ENCODE measurements at regions not wholly inside any gene's neighbourhood (a gene's known extent, or its start where the extent isn't known, plus 50 kb on each side); places are given as distances from the start of the nearest gene placed in this dataset.
A peak's percentile ranks its signal among the peaks of the same experiment; 100 is the strongest.

GRCh38 chr13:86567119-86567518 lies 767.9 kb upstream of the SLITRK6 start:
- no TSS peak for BruUV-seq (replicated peaks)
- Histone ChIP-seq H3K9me3 (ENCODE audit: low read length) (0 out of 2 replicates have a peak, but pooled peaks cover 6% of the 10 kb centered on the region), H3K4me1 (ENCODE audit: insufficient read depth, low read length, poor library complexity, severe bottlenecking) (no peaks in the 10 kb centered on the region), H3K79me2 (ENCODE audit: insufficient read depth, low read depth, low read length) (no peaks in the 10 kb centered on the region), H3K36me3 (ENCODE audit: insufficient read depth, low read length) (no peaks in the 10 kb centered on the region), H3K27ac (ENCODE audit: low read depth, low read length, poor library complexity, severe bottlenecking) (no peak overlapping the region), H4K20me1 (ENCODE audit: insufficient read depth, low read length) (no peaks in the 10 kb centered on the region), H3K9me2 (ENCODE audit: insufficient read depth, low read length) (no peaks in the 10 kb centered on the region; the same call in 1 of the 2 replicates), H3K4me3 (ENCODE audit: low read depth, low read length, poor library complexity, severe bottlenecking) (no peak overlapping the region), H3K4me2 (ENCODE audit: low read length) (no peak overlapping the region), H2AFZ (ENCODE audit: low read length) (no peak overlapping the region)
- intact Hi-C loops (cut with micrococcal nuclease; ENCODE audit: unreplicated experiment), result no loop called here
- peak; percentile 11 for DNase-seq (ENCODE audit: low spot score)
- CTCF ChIA-PET (ENCODE audit: unreplicated experiment), result no interaction called here
- TF ChIP-seq CTCF (conservative IDR thresholded peaks at IDR 0.05; ENCODE audit: low read length) (peak; percentile 66), EZH2phosphoT487 (IDR thresholded peaks at IDR 0.05; ENCODE audit: borderline replicate concordance, low read depth, low read length) (no peak)
- POLR2A ChIA-PET, result interaction anchor here (0.8 kb wide), 1 partner anchor 9 kb away, joined by 3 read pairs; no protein-coding TSS in a partner anchor

GRCh38 chr13:86569119-86569518 lies 769.9 kb upstream of the SLITRK6 start:
- Histone ChIP-seq H3K27ac (ENCODE audit: low read depth, low read length, poor library complexity, severe bottlenecking) (no peak overlapping the region), H2AFZ (ENCODE audit: low read length) (no peak overlapping the region), H3K9me3 (ENCODE audit: low read length) (no peaks in the 10 kb centered on the region), H3K4me2 (ENCODE audit: low read length) (no peak overlapping the region), H3K9me2 (ENCODE audit: insufficient read depth, low read length) (no peaks in the 10 kb centered on the region; the same call in 1 of the 2 replicates), H3K4me1 (ENCODE audit: insufficient read depth, low read length, poor library complexity, severe bottlenecking) (no peaks in the 10 kb centered on the region), H4K20me1 (ENCODE audit: insufficient read depth, low read length) (no peaks in the 10 kb centered on the region), H3K36me3 (ENCODE audit: insufficient read depth, low read length) (no peaks in the 10 kb centered on the region), H3K4me3 (ENCODE audit: low read depth, low read length, poor library complexity, severe bottlenecking) (no peak overlapping the region), H3K79me2 (ENCODE audit: insufficient read depth, low read depth, low read length) (no peaks in the 10 kb centered on the region)
- BruUV-seq (replicated peaks), result no TSS peak
- no peak for DNase-seq (ENCODE audit: low spot score)
- intact Hi-C loops (cut with micrococcal nuclease; ENCODE audit: unreplicated experiment), result no loop called here
- POLR2A ChIA-PET, result no interaction called here
- TF ChIP-seq CTCF (conservative IDR thresholded peaks at IDR 0.05; ENCODE audit: low read length) (no peak), EZH2phosphoT487 (IDR thresholded peaks at IDR 0.05; ENCODE audit: borderline replicate concordance, low read depth, low read length) (no peak)
- CTCF ChIA-PET (ENCODE audit: unreplicated experiment), result no interaction called here

- ChIA-PET CTCF (ENCODE audit: unreplicated experiment) (no interaction called here), POLR2A (no interaction called here)
- no peaks in the 10 kb centered on the region for H3K4me1 ChIP-seq (ENCODE audit: insufficient read depth, low read length, poor library complexity, severe bottlenecking)
- no peak overlapping the region for H2AFZ ChIP-seq (ENCODE audit: low read length)
- H3K4me3 ChIP-seq (ENCODE audit: low read depth, low read length, poor library complexity, severe bottlenecking), result no peak overlapping the region
- H3K79me2 ChIP-seq (ENCODE audit: insufficient read depth, low read depth, low read length), result no peaks in the 10 kb centered on the region
- H3K9me3 ChIP-seq (ENCODE audit: low read length), result no peaks in the 10 kb centered on the region
- TF ChIP-seq CTCF (conservative IDR thresholded peaks at IDR 0.05; ENCODE audit: low read length) (no peak), EZH2phosphoT487 (IDR thresholded peaks at IDR 0.05; ENCODE audit: borderline replicate concordance, low read depth, low read length) (no peak)
- intact Hi-C loops (cut with micrococcal nuclease; ENCODE audit: unreplicated experiment), result no loop called here
- no peak for DNase-seq (ENCODE audit: low spot score)
- H3K27ac ChIP-seq (ENCODE audit: low read depth, low read length, poor library complexity, severe bottlenecking), result no peak overlapping the region
- BruUV-seq (replicated peaks), result no TSS peak
- no peak overlapping the region for H3K4me2 ChIP-seq (ENCODE audit: low read length)
- no peaks in the 10 kb centered on the region for H3K36me3 ChIP-seq (ENCODE audit: insufficient read depth, low read length)
- H3K9me2 ChIP-seq (ENCODE audit: insufficient read depth, low read length), result no peaks in the 10 kb centered on the region; the same call in 1 of the 2 replicates
- H4K20me1 ChIP-seq (ENCODE audit: insufficient read depth, low read length), result no peaks in the 10 kb centered on the region
Measured at GRCh38 chr13:86569974-86570373, 770.8 kb upstream of the SLITRK6 start.
